ENCODE measurements at regions not wholly inside any gene's neighbourhood (a gene's known extent, or its start where the extent isn't known, plus 50 kb on each side); places are given as distances from the start of the nearest gene placed in this dataset.
A peak's percentile ranks its signal among the peaks of the same experiment; 100 is the strongest.

DNA sequence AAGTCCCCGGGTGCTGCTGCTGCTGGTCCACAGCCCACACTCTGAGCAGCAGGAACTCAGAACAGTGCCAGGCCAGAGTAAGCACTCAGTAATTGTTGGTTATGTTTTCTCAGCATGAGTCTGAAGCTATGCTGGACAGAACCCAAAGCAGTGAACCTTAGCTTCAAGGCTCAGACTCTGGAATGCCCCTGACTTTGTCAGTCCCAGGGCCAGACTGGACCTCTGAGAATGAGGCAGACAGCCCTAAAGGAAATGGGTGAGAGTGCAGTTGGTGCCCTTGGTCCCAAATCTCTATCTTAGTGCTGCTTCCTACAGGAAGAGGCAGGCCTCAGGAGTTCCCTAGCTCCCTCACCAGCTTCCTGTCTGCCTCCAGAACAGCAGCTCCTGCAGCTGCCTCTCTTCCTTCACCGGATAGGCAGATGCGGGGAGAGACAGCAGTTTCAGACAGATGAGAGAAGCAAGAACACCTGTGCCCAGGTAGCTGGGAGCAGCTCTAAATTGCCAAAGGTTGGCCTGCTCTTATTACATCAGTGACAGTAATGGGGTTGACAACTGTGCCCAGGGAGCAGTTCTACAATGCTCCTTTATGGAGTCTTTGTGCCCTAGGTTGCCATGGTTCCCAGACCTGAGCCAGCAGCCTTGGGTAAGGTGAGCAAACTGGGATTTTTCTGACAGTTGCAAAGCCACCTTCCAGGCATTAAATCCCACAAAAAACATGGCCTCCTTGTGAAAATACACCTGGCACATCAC is 82.2 kb upstream of the CXCL14 start:
- peak; percentile 63 for DNase-seq

GRCh38 chr5:135657536-135658305 is 78.9 kb upstream of the CXCL14 start:
- no peak for DNase-seq

- no peak for DNase-seq
Measured at GRCh38 chr5:135655468-135655815, 76.7 kb upstream of the CXCL14 start.

- no peak for DNase-seq
Measured at GRCh38 chr5:135654761-135655467, 76.1 kb upstream of the CXCL14 start.

DNA sequence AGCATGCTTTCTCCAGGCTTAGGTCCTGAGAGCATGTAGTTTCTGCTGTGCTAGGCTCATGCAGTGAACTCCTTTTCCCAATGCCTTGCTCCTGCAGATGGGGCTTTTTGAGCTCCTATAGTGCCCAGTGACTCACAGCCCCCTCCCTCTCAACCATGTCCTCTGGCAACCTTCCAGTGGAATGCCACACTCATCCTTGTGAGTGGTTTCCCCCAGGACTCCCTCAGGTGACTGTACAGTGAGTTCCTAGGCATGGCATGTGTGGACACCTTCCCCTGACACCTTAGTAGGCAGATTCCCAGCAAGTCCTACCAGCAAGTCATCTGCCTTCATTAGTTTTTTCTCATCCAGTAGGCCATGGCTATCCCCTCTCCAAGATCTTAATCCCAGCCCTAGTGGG is 72.4 kb upstream of the CXCL14 start:
- DNase-seq: no peak

DNA sequence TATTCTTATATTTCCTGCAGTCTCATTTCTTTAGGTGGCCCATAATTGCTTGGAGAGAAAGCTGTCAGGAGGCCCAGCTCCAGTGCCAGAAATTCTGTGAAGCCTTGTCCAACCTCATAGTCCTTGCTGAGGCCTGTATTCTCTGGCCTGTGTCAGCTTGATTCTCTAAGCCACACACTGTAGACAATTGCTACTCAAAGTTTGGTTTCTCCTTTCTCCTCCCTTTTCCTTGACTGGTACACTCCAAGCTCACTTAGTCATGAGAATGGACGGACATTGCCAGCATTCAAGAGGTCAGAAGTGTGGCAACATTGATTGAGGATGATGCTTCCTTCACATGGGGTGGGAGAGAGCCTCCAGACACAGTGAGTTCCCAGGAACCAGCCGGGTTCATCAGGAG is 71.3 kb upstream of the CXCL14 start:
- DNase-seq: no peak

DNA sequence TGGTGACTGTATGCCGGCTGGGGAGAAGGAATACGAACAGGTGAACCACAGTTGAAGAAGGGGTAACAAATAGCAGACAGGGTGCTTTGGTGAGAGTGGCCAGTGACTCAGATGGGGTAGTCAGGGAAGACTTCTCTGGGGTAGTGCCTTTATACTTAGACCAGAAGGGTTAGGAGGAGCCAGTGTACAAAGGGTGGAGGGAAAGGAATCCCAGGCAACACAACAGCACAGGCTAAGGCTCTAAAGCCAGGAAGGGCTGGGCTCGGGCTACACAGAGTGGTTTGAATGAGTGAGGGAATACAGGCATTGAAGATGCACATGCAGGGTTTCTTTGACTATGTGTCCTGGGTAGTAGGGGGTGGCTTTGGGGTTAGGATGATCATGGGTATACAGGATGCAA is 70.6 kb upstream of the CXCL14 start:
- no peak for DNase-seq

DNA sequence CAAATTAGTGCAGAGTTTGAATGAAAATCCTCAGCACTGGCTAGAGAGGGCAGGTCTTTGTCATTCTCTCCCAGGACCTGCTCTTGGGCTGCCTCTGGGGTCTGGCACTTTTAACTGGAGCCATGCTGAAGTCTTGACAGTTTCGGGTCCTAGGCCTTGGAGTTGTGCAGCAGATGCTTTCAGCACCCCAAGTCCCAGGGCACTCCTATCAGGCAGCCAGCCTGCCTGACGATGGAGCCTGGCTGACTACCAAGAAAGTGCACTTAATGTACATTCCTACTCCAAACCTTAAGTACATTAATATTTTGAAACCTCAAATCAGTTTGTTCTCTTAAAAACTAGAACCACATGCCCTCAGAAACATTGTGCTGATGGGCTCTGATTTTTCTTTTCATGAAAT is 69.3 kb upstream of the CXCL14 start:
- no peak for DNase-seq

- no peak for DNase-seq
Measured at GRCh38 chr5:135645336-135646180, 66.8 kb upstream of the CXCL14 start.

GRCh38 chr5:135644816-135645215 is 66.0 kb upstream of the CXCL14 start:
- no peak for DNase-seq

- no peak for DNase-seq
Measured at GRCh38 chr5:135643881-135644766, 65.3 kb upstream of the CXCL14 start.

GRCh38 chr5:135642934-135643333 is 64.1 kb upstream of the CXCL14 start:
- DNase-seq: no peak

GRCh38 chr5:135642488-135642870 is 63.7 kb upstream of the CXCL14 start:
- no peak for DNase-seq

DNA sequence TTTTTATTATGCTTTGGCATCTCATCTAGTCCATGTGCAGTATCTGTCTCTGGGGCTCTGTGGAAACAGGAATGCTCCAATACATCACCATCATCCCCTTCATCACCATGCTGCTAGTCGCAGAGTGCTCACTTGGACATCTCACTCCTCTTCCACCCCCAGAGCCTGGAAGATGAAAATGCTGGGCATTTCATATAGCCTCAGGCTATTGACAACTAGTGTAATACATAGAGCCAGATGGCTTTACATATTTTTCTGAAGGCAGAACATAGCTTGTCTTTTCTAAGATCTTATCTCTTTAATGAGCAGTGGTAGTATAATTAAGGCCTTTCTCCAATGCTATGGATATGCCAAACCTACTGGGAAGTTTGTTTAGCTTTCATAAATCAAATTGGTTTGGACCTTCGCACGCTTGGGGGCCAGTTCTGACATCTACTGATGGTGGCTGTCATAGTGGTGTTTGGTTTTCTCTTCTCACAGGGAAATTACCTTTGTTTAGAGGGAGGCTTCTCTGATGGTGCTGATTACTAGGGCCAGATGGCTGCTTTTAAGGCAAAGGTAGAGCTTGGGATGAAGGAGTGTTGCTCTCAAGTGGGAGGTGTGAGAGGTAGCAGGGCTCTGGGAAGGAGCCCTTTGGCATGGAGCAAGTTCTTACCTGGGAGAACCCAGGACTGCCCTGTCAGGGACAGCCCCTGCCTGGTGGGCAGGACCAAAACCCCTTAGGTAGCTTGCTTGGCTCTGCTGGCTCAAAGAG is 63.1 kb upstream of the CXCL14 start:
- DNase-seq: peak; percentile 51

DNA sequence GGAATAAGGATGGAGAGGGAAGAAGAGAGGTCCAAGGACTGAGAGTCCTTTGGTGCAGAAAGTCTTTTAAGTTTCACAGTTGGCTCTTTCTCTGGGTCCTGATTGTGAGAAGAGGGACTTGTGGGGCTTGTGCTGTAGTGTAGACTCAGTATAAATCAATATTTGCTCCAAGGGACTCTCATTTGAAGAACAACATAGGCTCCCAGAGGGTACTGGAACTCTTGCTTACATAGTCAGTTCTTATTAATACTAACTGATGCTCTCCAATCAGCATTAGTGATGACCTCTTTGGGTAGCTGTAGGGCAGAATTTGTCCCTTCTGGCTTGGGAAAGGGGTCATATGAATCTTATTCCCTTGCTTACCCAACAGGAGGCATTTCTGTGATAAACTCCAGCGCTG is 62.5 kb upstream of the CXCL14 start:
- DNase-seq: no peak

DNA sequence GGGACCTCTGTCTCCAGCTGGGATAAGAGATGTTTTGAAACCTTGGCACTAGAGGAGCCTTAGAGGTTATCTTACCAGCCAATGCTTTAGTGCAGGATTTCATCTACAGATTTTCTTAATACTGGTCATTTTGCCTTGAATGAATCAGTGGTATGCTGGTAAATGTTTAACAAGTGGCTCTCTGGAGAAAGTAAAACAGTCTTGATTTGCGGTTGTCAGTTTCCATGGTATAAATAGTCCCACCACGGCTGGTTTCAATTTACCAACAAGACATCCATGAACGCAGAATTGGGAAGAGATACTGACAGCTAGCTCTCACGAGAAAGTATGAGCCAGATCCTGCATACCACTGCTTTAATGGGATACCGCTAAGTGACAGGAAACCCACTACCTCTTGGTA is 56.7 kb upstream of the CXCL14 start:
- DNase-seq: no peak

DNA sequence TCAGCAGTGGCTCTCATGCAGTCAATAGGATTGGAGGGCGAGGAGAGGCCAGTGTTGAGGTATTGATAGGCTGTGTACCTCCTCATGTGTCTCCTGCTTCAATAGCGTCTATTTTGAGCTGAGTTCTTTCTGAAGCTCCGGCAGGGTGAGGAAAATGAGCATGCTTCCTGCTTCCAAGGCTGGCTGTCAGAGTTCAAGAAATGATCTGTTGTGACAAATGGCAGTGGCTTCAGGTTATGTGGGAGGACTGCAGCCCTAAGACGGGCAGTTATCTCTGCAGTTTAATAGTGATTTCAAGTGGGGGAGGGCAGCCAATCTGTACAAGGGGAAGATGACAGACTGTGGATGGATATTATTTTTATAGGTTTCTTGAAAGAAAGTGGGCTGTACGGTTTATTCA is 54.0 kb upstream of the CXCL14 start:
- DNase-seq: no peak

- DNase-seq: no peak
Measured at GRCh38 chr5:135631391-135631790, 52.6 kb upstream of the CXCL14 start.

GRCh38 chr5:135629666-135630065 is 50.9 kb upstream of the CXCL14 start:
- no peak for DNase-seq

GRCh38 chr5:135628771-135629563 is 50.2 kb upstream of the CXCL14 start:
- no peak for DNase-seq

Data from NCI-H2171 treated with DMSO at 0.1 percent for 48 hours (cell line).